ENCODE measurements at regions not wholly inside any gene's neighbourhood (a gene's known extent, or its start where the extent isn't known, plus 50 kb on each side); places are given as distances from the start of the nearest gene placed in this dataset.

GRCh38 chr1:189496768-189497167, 980.9 kb downstream of the BRINP3 start:
- DNase-seq (ENCODE audit: low read depth in 3 of 3, low spot score in 2 of 3) = no peak

- DNase-seq (ENCODE audit: low read depth in 3 of 3, low spot score in 2 of 3) = no peak
Measured at GRCh38 chr1:189499736-189500135, 977.9 kb downstream of the BRINP3 start.

GRCh38 chr1:189500778-189501177, 976.9 kb downstream of the BRINP3 start:
- no peak for DNase-seq (ENCODE audit: low read depth in 3 of 3, low spot score in 2 of 3)

- DNase-seq (ENCODE audit: low read depth in 3 of 3, low spot score in 2 of 3) = no peak
Measured at GRCh38 chr1:189510827-189511226, 966.8 kb downstream of the BRINP3 start.

GRCh38 chr1:189513091-189513490, 964.6 kb downstream of the BRINP3 start:
- no peak for DNase-seq (ENCODE audit: low read depth in 3 of 3, low spot score in 2 of 3)

GRCh38 chr1:189522441-189522840, 955.2 kb downstream of the BRINP3 start:
- DNase-seq (ENCODE audit: low read depth in 3 of 3, low spot score in 2 of 3) = peak in 1 of 3 donors; percentile 3

- DNase-seq (ENCODE audit: low read depth in 3 of 3, low spot score in 2 of 3) = no peak
Measured at GRCh38 chr1:189524501-189524900, 953.2 kb downstream of the BRINP3 start.

GRCh38 chr1:189530162-189530561, 947.5 kb downstream of the BRINP3 start:
- DNase-seq (ENCODE audit: low read depth in 3 of 3, low spot score in 2 of 3) = peak in 1 of 3 donors; percentile 1

- DNase-seq (ENCODE audit: low read depth in 3 of 3, low spot score in 2 of 3) = no peak
Measured at GRCh38 chr1:189538271-189538670, 939.4 kb downstream of the BRINP3 start.

- no peak for DNase-seq (ENCODE audit: low read depth in 3 of 3, low spot score in 2 of 3)
Measured at GRCh38 chr1:189550498-189550897, 927.2 kb downstream of the BRINP3 start.

- no peak for DNase-seq (ENCODE audit: low read depth in 3 of 3, low spot score in 2 of 3)
Measured at GRCh38 chr1:189563784-189564183, 913.9 kb downstream of the BRINP3 start.

GRCh38 chr1:189567890-189568289, 909.8 kb downstream of the BRINP3 start:
- DNase-seq (ENCODE audit: low read depth in 3 of 3, low spot score in 2 of 3) = no peak

GRCh38 chr1:189596197-189596596, 881.5 kb downstream of the BRINP3 start:
- DNase-seq (ENCODE audit: low read depth in 3 of 3, low spot score in 2 of 3) = no peak

GRCh38 chr1:189597083-189597482, 880.6 kb downstream of the BRINP3 start:
- DNase-seq (ENCODE audit: low read depth in 3 of 3, low spot score in 2 of 3) = no peak

- DNase-seq (ENCODE audit: low read depth in 3 of 3, low spot score in 2 of 3) = no peak
Measured at GRCh38 chr1:189605226-189605625, 872.4 kb downstream of the BRINP3 start.

GRCh38 chr1:189606047-189606446, 871.6 kb downstream of the BRINP3 start:
- DNase-seq (ENCODE audit: low read depth in 3 of 3, low spot score in 2 of 3) = no peak

- no peak for DNase-seq (ENCODE audit: low read depth in 3 of 3, low spot score in 2 of 3)
Measured at GRCh38 chr1:189606795-189607476, 870.7 kb downstream of the BRINP3 start.

GRCh38 chr1:189607477-189608096, 870.1 kb downstream of the BRINP3 start:
- DNase-seq (ENCODE audit: low read depth in 3 of 3, low spot score in 2 of 3) = no peak

GRCh38 chr1:189609167-189609566, 868.5 kb downstream of the BRINP3 start:
- no peak for DNase-seq (ENCODE audit: low read depth in 3 of 3, low spot score in 2 of 3)

- DNase-seq (ENCODE audit: low read depth in 3 of 3, low spot score in 2 of 3) = no peak
Measured at GRCh38 chr1:189616893-189617292, 860.8 kb downstream of the BRINP3 start.

- no peak for DNase-seq (ENCODE audit: low read depth in 3 of 3, low spot score in 2 of 3)
Measured at GRCh38 chr1:189619682-189620332, 857.9 kb downstream of the BRINP3 start.

- DNase-seq (ENCODE audit: low read depth in 3 of 3, low spot score in 2 of 3) = no peak
Measured at GRCh38 chr1:189620471-189620870, 857.2 kb downstream of the BRINP3 start.
